Parathyroid adenoma (tissue), 2 donors: ENCODE measurements at regions not wholly inside any gene's neighbourhood (a gene's known extent, or its start where the extent isn't known, plus 50 kb on each side); places are given as distances from the start of the nearest gene placed in this dataset.

Source experiments
- H2AFZ ChIP-seq: fragments of 300-600 bp; sonication (generic); one replicate; pipeline ENCODE4 v1.7.0; 2017; ENCODE audit warnings: antibody characterized with exemption, mild to moderate bottlenecking
- H3K27ac ChIP-seq: fragments of 300-600 bp; sonication (generic); one replicate; pipeline ENCODE4 v1.7.0; 2017
- H3K27me3 ChIP-seq: fragments of 300-600 bp; sonication (generic); one replicate; pipeline ENCODE4 v1.7.0; 2017; ENCODE audit warnings: low read length; ENCODE audit not compliant: control insufficient read depth, insufficient read depth
- H3K36me3 ChIP-seq: fragments of 300-600 bp; sonication (generic); one replicate; pipeline ENCODE4 v1.7.0; 2017; ENCODE audit warnings: low read length; ENCODE audit not compliant: control insufficient read depth, insufficient read depth
- H3K4me1 ChIP-seq: fragments of 300-600 bp; sonication (generic); one replicate; pipeline ENCODE4 v1.7.0; 2017; ENCODE audit warnings: control low read depth
- H3K4me2 ChIP-seq: fragments of 300-600 bp; sonication (generic); one replicate; pipeline ENCODE4 v1.7.0; 2017; ENCODE audit warnings: low read length
- H3K4me3 ChIP-seq: fragments of 300-600 bp; sonication (generic); one replicate; pipeline ENCODE4 v1.7.0; 2017; ENCODE audit warnings: low read depth, low read length
- H3K79me2 ChIP-seq: fragments of 300-600 bp; sonication (generic); one replicate; pipeline ENCODE4 v1.7.0; 2017; ENCODE audit warnings: control low read depth
- H3K9ac ChIP-seq: fragments of 300-600 bp; sonication (generic); one replicate; pipeline ENCODE4 v1.7.0; 2017; ENCODE audit warnings: mild to moderate bottlenecking
- H3K9me3 ChIP-seq: fragments of 300-600 bp; sonication (generic); one replicate; pipeline ENCODE4 v1.7.0; 2017; ENCODE audit warnings: low read length; ENCODE audit not compliant: control insufficient read depth
- TF ChIP-seq, protein P1 (sequence below): fragments of 300-600 bp; sonication (generic); IDR thresholded peaks from one replicate; pipeline ENCODE4 v1.7.0; 2017; ENCODE audit warnings: antibody characterized with exemption, mild to moderate bottlenecking
- donor health status: primary hyperparathyroidism.

DNA sequence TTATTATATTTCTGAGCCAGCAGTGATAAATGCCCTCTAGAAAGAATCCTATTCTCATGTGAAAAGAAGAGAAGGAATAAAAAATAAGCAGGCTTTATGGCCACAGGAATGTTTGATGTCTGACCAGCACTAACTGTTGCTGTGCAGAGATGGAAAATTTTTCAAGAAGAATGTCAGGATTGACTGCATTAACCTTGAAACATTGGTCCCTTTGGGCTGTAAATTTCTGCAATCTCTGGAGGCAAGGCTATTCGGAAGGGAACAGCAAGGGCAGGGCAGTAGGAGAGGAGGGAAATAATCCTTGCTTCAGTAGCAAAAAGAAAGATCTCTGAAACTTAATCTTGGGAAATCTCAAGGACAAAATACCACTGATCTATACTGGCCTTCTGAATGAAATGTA lies 415.2 kb downstream of the DNAH5 start:
- H3K79me2 ChIP-seq: no peaks in the 10 kb centered on the region
- H3K9ac ChIP-seq: no peak overlapping the region
- no peaks in the 10 kb centered on the region for H3K36me3 ChIP-seq
- H3K4me1 ChIP-seq: no peaks in the 10 kb centered on the region
- no peak overlapping the region for H3K4me2 ChIP-seq
- no peak overlapping the region for H3K4me3 ChIP-seq
- no peaks in the 10 kb centered on the region for H3K27me3 ChIP-seq
- H3K27ac ChIP-seq: no peak overlapping the region
- H2AFZ ChIP-seq: no peak overlapping the region
- H3K9me3 ChIP-seq: no peaks in the 10 kb centered on the region
- TF ChIP-seq, protein P1, sequence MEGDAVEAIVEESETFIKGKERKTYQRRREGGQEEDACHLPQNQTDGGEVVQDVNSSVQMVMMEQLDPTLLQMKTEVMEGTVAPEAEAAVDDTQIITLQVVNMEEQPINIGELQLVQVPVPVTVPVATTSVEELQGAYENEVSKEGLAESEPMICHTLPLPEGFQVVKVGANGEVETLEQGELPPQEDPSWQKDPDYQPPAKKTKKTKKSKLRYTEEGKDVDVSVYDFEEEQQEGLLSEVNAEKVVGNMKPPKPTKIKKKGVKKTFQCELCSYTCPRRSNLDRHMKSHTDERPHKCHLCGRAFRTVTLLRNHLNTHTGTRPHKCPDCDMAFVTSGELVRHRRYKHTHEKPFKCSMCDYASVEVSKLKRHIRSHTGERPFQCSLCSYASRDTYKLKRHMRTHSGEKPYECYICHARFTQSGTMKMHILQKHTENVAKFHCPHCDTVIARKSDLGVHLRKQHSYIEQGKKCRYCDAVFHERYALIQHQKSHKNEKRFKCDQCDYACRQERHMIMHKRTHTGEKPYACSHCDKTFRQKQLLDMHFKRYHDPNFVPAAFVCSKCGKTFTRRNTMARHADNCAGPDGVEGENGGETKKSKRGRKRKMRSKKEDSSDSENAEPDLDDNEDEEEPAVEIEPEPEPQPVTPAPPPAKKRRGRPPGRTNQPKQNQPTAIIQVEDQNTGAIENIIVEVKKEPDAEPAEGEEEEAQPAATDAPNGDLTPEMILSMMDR: no peak

DNA sequence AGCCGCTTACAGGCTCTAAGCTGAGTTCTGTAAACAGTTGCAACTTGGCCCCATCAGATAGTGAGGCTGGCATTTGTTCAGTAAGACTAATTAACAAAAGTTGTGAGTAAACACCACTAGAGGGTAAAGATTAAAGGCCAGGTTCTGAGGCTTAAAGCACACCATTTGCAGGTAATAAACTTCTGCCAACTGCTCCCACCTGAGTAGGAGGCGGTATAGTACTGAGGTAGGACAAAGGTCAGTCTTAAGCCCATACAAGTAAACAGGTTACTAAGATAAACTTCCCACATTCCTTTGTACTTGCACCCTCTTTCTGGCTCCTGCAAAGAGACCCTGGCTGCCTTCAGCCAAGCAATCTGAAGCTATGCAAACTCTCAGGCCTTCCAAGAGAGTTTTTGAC lies 419.6 kb downstream of the DNAH5 start:
- H3K79me2 ChIP-seq: no peaks in the 10 kb centered on the region
- H3K9me3 ChIP-seq: no peaks in the 10 kb centered on the region
- H3K36me3 ChIP-seq: no peaks in the 10 kb centered on the region
- no peak overlapping the region for H3K4me3 ChIP-seq
- H3K4me2 ChIP-seq: no peak overlapping the region
- H3K9ac ChIP-seq: no peak overlapping the region
- no peak overlapping the region for H3K27ac ChIP-seq
- no peak overlapping the region for H2AFZ ChIP-seq
- H3K27me3 ChIP-seq: no peaks in the 10 kb centered on the region
- no peaks in the 10 kb centered on the region for H3K4me1 ChIP-seq
- TF ChIP-seq, protein P1: no peak

DNA sequence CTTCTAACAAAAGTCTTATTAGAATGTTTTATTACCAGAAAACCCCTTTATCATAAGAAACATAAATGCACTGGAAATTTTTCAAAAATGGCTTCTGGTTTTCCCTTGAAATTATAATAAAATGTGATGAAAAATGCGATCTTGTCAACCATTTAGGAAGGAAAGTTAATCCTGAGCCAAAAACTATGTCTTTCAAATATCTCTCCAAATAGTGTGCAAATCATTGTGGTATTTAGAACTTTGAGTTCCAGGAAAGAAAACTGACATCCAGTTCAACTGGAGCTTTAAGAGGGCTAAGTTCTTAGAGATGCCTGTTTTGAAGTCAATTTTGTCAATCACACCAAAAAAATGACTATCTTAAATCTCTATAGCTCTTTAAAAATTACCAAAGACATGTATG lies 425.4 kb downstream of the DNAH5 start:
- H3K27ac ChIP-seq: no peak overlapping the region
- TF ChIP-seq, protein P1: no peak

DNA sequence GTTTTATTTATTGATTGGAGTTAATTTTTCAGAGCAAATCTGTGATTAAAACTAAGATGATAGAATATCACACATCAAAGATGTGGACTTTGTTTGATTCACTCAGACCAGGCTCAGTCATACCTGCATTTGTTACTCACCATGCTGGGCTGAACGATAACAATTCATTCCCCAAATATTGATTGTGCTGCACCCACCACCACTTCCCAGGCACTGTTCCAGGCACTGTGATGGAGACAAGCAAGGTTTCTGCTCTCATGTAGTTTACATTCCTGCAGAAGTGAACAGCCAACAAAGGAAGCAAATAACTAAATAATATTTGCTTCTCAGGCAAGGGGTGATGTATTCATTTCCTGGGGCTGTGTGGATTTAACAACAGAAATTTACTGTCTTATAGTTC lies 428.3 kb downstream of the DNAH5 start:
- Histone ChIP-seq H3K36me3 (no peaks in the 10 kb centered on the region), H2AFZ (no peak overlapping the region), H3K9me3 (no peaks in the 10 kb centered on the region), H3K9ac (no peak overlapping the region), H3K79me2 (no peaks in the 10 kb centered on the region), H3K27ac (no peak overlapping the region), H3K4me2 (no peak overlapping the region), H3K4me1 (no peaks in the 10 kb centered on the region), H3K27me3 (no peaks in the 10 kb centered on the region), H3K4me3 (no peak overlapping the region)
- TF ChIP-seq, protein P1: no peak

More for the DNA sequence above, 425.4 kb downstream of the DNAH5 start:
- H3K36me3 ChIP-seq: no peaks in the 10 kb centered on the region
- no peak overlapping the region for H3K4me3 ChIP-seq
- no peak overlapping the region for H3K9ac ChIP-seq
- no peak overlapping the region for H3K4me2 ChIP-seq
- no peaks in the 10 kb centered on the region for H3K4me1 ChIP-seq
- H3K27me3 ChIP-seq: no peaks in the 10 kb centered on the region
- H2AFZ ChIP-seq: no peak overlapping the region
- H3K79me2 ChIP-seq: no peaks in the 10 kb centered on the region
- H3K9me3 ChIP-seq: no peaks in the 10 kb centered on the region

DNA sequence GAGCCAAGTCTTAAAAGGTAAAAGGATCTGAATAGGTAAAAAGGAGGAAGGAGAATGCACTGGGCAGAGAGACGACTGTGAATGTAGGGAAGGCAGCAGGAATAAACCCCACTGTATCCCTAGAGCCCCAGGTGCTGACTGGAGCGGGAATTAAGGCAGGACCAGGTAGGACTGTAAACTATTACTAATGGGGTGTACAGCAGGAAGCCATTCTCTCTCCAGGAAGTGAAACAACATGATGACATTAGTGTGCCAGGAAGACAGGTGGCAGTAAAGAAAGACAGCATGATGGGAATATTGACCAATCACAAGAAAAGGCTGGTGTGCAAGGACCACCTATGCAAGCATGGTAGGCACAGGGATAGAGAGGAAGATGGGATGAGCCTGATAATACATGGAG lies 433.0 kb downstream of the DNAH5 start:
- H3K27me3 ChIP-seq: no peaks in the 10 kb centered on the region
- H3K79me2 ChIP-seq: no peaks in the 10 kb centered on the region
- H3K9me3 ChIP-seq: no peaks in the 10 kb centered on the region
- no peaks in the 10 kb centered on the region for H3K4me1 ChIP-seq
- H3K27ac ChIP-seq: no peak overlapping the region
- H3K4me2 ChIP-seq: no peak overlapping the region
- H3K4me3 ChIP-seq: no peak overlapping the region
- no peaks in the 10 kb centered on the region for H3K36me3 ChIP-seq
- no peak overlapping the region for H2AFZ ChIP-seq
- no peak overlapping the region for H3K9ac ChIP-seq
- TF ChIP-seq, protein P1: no peak
